ENCODE measurements at regions not wholly inside any gene's neighbourhood (a gene's known extent, or its start where the extent isn't known, plus 50 kb on each side); places are given as distances from the start of the nearest gene placed in this dataset.

- no peaks in the 10 kb centered on the region for H3K27me3 ChIP-seq (replicated peaks; ENCODE audit: insufficient read depth, low read depth, low read length, poor library complexity)
- TF ChIP-seq CTCF (conservative IDR thresholded peaks at IDR 0.05; ENCODE audit: low read depth, low read length): no peak
- H3K27ac ChIP-seq (ENCODE audit: low read depth, low read length, poor library complexity, severe bottlenecking): no peak overlapping the region
- intact Hi-C loops (cut with micrococcal nuclease; ENCODE audit: unreplicated experiment): no loop called here
- ChIA-PET POLR2A (ENCODE audit: low non-redundant PET) (no interaction called here), CTCF (no interaction called here)
- no TSS peak for BruUV-seq (replicated peaks)
- H3K9me3 ChIP-seq (ENCODE audit: low read depth, low read length, poor library complexity, severe bottlenecking): no peaks in the 10 kb centered on the region
- no peak for DNase-seq (ENCODE audit: low spot score)
- H3K4me3 ChIP-seq (ENCODE audit: low read depth, low read length, poor library complexity, severe bottlenecking): no peak overlapping the region
- no peaks in the 10 kb centered on the region for H3K4me1 ChIP-seq (ENCODE audit: insufficient read depth, low read length, poor library complexity, severe bottlenecking)
- H3K36me3 ChIP-seq (ENCODE audit: insufficient read depth, low read length, poor library complexity, severe bottlenecking): no peaks in the 10 kb centered on the region
These were observed 146.7 kb downstream of the KCNJ12 start for GRCh38 chr17:21522755-21523336.

DNA sequence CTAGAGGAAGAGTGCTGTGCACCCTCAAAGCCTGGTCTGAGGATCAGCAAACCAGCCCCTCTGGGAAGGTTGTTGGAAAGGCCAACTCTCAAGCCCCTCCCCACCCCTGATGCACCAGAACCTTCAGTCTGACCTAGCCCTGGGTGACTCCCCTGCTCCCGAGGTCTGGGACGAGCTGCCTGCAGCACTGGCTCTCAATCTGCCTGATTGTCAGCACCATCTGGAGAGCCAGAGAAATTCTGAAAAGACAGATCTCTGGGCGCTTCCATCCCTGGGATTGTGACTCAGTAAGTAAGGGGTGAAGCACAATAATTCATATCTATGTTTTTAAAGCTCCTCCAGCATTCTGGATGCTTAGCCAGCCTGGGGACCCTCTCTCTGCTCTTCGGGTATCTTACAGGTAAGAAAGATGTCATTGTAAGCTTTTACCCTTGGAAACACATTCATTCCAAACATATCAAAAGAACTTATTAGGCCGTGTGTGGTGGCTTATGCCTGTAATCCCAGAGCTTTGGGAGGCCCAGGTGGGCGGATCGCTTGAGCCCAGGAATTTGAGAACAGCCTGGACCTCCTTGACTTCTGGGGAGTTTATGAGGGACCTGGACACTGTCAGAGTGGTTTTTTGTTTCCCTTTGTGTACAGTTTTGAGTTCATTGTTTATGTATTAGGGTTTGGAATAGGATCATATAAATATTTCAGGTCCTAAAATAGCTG is 147.5 kb downstream of the KCNJ12 start:
- ChIA-PET POLR2A (ENCODE audit: low non-redundant PET) (no interaction called here), CTCF (no interaction called here)
- Histone ChIP-seq H3K4me1 (ENCODE audit: insufficient read depth, low read length, poor library complexity, severe bottlenecking) (no peaks in the 10 kb centered on the region), H3K27ac (ENCODE audit: low read depth, low read length, poor library complexity, severe bottlenecking) (no peak overlapping the region), H3K36me3 (ENCODE audit: insufficient read depth, low read length, poor library complexity, severe bottlenecking) (no peaks in the 10 kb centered on the region), H3K9me3 (ENCODE audit: low read depth, low read length, poor library complexity, severe bottlenecking) (no peaks in the 10 kb centered on the region), H3K4me3 (ENCODE audit: low read depth, low read length, poor library complexity, severe bottlenecking) (no peak overlapping the region), H3K27me3 (replicated peaks; ENCODE audit: insufficient read depth, low read depth, low read length, poor library complexity) (no peaks in the 10 kb centered on the region)
- no peak for DNase-seq (ENCODE audit: low spot score)
- no peak for TF ChIP-seq CTCF (conservative IDR thresholded peaks at IDR 0.05; ENCODE audit: low read depth, low read length)
- TF ChIP-seq EZH2 (IDR thresholded peaks at IDR 0.05; ENCODE audit: borderline replicate concordance, low read depth, low read length, poor library complexity, severe bottlenecking): no peak
- intact Hi-C loops (cut with micrococcal nuclease; ENCODE audit: unreplicated experiment): no loop called here
- BruUV-seq (replicated peaks): no TSS peak

DNA sequence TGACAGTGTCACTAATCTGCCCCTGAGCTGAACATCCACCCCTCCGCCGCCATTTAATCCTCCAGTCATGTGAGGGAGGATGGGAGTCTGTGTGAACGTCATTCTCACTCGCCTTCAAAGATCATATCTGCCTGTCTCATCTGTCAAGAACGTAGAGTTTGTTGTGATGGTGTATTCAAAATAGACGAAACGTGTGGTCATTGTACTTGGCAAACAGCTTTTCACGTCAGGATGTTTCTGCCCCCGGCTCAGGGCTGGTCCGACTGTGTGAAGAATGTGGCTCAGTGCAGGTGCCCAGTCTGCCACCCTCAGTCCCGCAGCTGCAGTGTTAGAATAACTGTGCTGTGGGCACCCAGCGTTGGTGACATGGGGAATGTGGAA is 148.0 kb downstream of the KCNJ12 start:
- Histone ChIP-seq H3K9me3 (ENCODE audit: low read depth, low read length, poor library complexity, severe bottlenecking) (no peaks in the 10 kb centered on the region), H3K4me1 (ENCODE audit: insufficient read depth, low read length, poor library complexity, severe bottlenecking) (no peaks in the 10 kb centered on the region), H3K4me3 (ENCODE audit: low read depth, low read length, poor library complexity, severe bottlenecking) (no peak overlapping the region), H3K36me3 (ENCODE audit: insufficient read depth, low read length, poor library complexity, severe bottlenecking) (no peaks in the 10 kb centered on the region), H3K27me3 (replicated peaks; ENCODE audit: insufficient read depth, low read depth, low read length, poor library complexity) (no peaks in the 10 kb centered on the region), H3K27ac (ENCODE audit: low read depth, low read length, poor library complexity, severe bottlenecking) (no peak overlapping the region)
- BruUV-seq (replicated peaks): no TSS peak
- ChIA-PET CTCF (no interaction called here), POLR2A (ENCODE audit: low non-redundant PET) (interaction anchor here (0.7 kb wide), 1 partner anchor 14 kb away, joined by 4 read pairs; no protein-coding TSS in a partner anchor)
- intact Hi-C loops (cut with micrococcal nuclease; ENCODE audit: unreplicated experiment): no loop called here
- TF ChIP-seq EZH2 (IDR thresholded peaks at IDR 0.05; ENCODE audit: borderline replicate concordance, low read depth, low read length, poor library complexity, severe bottlenecking): no peak
- DNase-seq (ENCODE audit: low spot score): no peak
